Left kidney (tissue), 1 donor: ENCODE measurements at regions not wholly inside any gene's neighbourhood (a gene's known extent, or its start where the extent isn't known, plus 50 kb on each side); places are given as distances from the start of the nearest gene placed in this dataset.
"Not testable (repeated sequence)": the region's sequence is repeated elsewhere in the genome, so short reads cannot be mapped to it uniquely, and the experiment has no call there.

ENCODE experiments used
- DNase-seq: peaks from one replicate; pipeline ENCODE4 v3.0.0-alpha.2; 2013

- DNase-seq: no peak
Measured at GRCh38 chr2:122328816-122329215, 573.4 kb downstream of the TSN start.

DNA sequence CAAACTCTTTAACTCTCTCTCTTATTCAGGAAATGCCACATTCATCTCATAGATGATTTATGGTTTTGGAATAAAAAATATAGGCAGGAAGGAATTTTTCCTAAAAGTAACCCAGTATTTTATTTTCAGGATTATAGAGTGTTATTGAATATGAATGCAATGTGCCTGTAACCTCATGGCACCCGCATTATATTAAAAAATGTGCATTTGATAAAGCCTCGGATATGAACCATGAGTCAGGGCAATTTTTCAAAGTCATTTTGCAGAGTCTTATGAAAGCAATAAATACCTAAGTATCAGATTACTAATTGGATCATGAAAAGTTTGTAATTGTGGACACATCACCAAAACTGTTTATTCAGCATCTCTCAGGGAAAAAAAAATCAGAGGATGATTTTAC is 573.8 kb downstream of the TSN start:
- no peak for DNase-seq

DNA sequence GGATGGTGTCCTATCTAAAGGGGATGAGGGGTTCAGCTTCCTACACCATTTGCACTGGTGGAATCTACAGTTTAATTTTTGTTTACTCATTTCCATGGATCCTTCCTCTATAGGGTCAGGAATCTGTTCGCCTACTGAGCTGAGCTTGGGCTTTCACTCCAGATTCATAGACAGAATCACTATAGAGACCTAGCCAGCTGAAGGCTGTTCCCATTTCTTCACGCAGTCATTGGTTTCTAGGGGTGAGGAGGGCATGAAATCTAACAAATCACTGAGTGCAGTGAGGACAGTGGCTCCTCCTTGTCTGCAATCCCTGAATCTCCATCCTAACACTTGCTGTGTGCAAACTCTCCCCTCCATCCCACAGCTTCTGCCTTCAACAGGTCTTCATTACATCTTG is 578.5 kb downstream of the TSN start:
- DNase-seq: no peak

DNA sequence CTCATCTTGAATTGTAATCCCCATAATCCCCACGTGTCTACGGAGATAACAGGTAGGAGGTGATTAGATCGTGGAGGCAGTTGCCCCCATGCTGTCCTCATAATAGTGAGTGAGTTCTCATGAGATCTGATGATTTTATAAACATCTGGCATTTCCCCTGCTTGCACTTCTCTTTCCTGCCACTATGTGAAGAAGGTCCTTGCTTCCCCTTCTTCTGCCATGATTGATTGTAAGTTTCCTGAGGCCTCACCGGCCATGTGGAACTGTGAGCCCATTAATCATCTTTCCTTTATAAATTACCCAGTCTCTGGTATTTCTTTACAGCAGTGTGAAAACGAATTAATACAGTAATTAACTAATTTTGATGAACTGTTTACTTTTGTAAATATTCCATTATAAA is 582.5 kb downstream of the TSN start:
- DNase-seq: no peak

- no peak for DNase-seq
Measured at GRCh38 chr2:122340246-122340645, 584.8 kb downstream of the TSN start.

DNA sequence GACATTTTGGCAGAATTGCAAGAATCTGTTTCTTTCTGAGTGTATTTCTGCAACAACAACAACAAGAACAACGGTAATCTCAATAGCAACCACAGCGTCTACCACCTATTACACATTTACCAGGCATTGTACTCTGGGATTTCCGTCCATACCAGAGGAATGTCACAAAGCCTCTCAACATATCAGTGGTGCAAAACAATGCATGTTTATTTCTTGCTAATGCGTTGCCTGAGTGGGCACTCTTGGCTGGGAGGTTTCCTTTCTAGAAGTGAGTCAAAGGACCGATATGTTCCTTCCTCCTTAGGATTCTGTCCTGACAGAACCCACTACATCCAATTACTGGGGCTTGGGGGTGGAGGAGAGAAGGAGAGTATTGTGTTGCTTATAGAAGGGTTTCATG is 585.6 kb downstream of the TSN start:
- DNase-seq: no peak

DNA sequence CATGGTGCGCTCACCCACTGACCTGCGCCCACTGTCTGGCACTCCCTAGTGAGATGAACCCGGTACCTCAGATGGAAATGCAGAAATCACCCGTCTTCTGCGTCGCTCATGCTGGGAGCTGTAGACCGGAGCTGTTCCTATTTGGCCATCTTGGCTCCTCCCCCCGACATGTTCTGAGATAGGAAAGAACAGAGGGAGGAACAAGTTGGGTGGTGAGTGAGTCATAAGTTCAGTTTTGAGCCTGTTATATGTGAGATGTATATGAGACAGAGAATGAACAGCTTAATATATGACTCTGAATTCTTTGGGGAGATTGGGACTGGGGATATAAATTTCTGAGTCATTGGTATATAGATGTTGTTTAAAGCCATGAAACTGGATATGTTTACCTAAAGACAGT is 596.7 kb downstream of the TSN start:
- not testable (repeated sequence) for DNase-seq

GRCh38 chr2:122357998-122358397 is 602.5 kb downstream of the TSN start:
- no peak for DNase-seq

- DNase-seq: no peak
Measured at GRCh38 chr2:122358729-122359128, 603.3 kb downstream of the TSN start.

DNA sequence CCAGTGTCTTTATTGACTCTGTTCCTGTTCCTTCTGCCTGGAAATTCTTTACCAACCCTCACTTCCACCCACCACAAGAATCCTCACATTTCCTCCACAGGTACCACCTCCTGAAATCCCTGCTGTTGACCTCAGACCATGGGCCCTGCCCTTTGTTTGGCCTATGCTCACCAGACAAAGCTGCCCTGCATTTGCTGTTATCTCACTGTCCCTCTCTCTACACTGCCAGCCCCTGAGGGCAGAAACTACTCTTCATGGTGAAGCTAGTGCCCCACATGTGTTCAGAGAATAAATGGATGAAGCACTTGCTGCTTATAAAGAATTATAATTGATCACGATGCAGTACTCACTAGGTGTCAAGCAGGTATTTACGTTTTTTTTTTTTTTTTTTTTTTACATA is 608.4 kb downstream of the TSN start:
- no peak for DNase-seq

- no peak for DNase-seq
Measured at GRCh38 chr2:122366427-122366826, 611.0 kb downstream of the TSN start.

GRCh38 chr2:122366969-122367645 is 611.7 kb downstream of the TSN start:
- DNase-seq: no peak

DNA sequence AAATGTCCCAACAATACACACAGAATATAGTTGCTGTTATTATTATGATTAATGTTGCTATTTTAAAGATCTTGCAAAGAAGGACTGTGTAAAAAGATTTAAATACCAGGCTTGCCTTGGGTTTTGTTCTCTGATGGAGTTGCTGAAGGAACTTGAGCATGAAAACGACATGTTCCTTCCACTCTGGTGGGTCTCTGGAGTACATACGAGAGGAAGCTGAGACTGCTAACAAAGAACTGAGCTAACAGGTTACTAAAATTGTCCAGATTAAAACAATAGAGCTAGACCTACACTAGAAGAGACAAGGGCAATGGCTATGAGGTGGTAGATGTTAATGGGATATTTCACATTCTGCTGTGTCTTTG is 612.2 kb downstream of the TSN start:
- no peak for DNase-seq

- DNase-seq: no peak
Measured at GRCh38 chr2:122368576-122369243, 613.3 kb downstream of the TSN start.

DNA sequence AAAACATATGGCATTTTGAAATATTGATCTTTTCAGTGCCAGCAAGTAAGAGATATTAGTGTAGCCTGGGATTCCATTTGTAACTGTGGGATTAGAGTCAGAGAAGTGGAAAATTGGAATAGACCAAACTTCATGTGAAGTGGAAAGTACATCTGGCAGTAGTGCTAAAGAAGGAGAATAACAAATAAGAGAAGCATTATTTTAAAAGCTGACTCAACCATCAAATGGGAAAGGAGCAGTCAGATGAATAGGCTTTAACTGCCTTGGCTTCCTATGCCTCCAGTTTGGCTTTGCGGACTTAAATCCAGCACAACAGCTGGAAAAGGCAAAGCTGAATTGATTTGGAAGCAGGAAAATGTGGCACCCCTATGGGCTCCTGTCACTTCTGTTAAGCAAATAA is 623.1 kb downstream of the TSN start:
- DNase-seq: no peak

DNA sequence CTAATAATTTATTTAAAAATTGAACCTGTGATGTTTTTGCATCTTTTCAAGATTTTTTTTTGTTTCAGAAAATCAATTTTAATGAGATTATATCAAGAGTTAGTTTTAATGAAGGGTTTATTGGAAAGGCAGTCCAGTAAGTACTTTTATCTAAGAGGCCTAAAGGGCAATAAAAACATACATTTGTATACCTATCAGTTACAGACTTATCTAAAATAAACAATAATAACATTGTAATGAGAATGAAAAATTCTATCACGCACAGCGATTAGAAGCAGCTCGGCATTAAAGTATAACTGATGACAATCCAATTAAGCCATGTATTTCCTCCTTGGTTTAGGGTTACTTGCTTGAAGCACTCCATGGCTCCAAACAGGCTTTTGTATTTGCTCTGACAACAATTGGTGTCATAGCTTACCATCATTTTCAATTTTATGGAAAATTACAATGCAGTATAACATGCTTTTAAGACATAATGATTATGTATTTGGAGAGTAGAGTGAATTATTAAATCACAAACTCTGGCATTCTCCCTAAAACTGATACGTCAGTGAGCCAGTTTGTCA is 629.4 kb downstream of the TSN start:
- no peak for DNase-seq

DNA sequence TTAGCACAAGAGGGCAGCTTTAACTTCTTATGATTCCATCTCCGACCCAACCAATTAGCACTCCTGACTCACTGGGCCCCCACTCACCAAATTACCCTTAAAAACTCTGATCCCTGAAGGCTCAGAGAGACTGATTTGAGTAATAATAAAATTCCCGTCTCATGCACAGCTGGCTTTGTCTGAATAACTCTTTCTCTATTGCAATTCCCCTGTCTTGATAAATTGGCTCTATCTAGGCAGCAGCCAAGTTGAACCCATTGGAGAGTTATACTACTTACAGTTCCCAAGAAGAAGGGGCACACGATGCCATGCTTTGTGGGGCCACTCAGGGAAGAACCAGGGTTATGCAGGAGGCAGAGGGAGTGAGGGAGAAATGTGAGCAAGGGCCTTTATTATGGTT is 632.8 kb downstream of the TSN start:
- DNase-seq: no peak

DNA sequence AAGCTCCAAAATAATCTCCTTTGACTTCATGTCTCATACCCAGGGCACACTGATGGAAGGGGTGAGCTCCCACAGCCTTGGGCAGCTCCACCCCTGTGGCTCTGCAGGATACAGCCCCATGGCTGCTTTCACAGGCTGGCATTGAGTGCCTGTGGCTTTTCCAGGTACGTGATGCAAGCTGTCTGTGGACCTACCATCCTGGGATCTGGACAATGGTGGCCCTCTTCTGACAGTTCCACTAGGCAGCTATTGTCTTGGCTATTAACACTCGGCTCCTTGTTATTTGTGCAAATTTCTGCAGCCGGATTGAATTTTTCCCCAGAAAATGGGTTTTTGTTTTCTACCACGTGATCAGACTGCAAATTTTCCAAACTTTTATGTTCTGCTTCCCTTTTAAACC is 634.2 kb downstream of the TSN start:
- no peak for DNase-seq

- DNase-seq: no peak
Measured at GRCh38 chr2:122390406-122390805, 635.0 kb downstream of the TSN start.

- no peak for DNase-seq
Measured at GRCh38 chr2:122391726-122392125, 636.3 kb downstream of the TSN start.

DNA sequence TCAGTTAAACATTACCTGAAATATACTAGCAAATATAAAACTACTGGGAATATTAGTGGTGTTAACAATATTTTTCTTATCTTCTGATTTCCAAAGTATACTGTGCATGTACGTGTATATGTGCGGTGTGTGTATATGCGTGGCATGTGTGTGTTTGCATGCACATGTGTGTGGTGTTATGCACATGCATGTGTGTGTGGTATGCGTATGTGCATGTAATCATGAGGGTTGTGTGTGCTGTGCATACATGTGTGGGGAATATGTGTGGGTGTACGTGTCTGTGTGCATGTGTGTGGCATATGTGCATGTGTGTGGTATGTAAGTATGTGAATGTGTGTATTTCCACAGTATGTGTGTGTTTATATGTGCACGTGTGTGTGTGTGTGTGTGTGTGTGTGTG is 640.2 kb downstream of the TSN start:
- no peak for DNase-seq

DNA sequence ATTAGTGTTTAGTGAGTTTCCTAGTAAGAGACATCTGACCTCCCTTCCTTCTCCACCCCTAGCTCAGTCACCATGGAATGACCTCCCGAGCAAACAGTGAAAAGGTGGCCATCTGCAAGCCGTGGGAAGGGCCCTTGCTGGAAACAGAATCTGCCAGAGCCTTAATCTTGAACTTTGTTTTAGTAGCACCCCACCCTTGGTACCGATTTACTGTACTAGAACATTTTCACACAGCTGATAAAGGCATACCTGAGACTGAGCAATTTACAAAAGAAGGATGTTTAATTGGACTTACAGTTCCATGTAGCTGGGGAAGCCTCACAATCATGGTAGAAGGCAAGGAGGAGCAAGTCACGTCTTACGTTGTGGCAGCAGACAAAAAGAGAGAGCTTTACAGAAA is 655.8 kb downstream of the TSN start:
- DNase-seq: no peak

DNA sequence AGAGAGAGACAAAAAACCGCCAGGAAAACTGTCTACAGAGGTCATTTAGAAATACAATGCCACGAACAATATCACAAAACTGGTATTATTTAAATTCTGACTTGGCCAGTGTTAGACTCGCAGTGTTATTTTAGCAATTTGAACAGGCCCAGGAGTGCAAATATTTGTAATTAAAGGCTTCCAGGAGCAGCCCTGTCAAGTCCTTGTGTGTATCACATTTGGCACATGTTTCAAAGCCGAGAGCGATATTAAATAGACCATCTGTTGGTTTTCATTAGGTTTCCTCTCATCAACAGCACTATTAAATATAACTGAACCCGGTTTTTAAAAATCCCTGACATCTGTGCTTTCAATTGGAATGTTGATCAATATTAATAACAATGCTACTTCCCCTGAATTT is 656.9 kb downstream of the TSN start:
- no peak for DNase-seq

DNA sequence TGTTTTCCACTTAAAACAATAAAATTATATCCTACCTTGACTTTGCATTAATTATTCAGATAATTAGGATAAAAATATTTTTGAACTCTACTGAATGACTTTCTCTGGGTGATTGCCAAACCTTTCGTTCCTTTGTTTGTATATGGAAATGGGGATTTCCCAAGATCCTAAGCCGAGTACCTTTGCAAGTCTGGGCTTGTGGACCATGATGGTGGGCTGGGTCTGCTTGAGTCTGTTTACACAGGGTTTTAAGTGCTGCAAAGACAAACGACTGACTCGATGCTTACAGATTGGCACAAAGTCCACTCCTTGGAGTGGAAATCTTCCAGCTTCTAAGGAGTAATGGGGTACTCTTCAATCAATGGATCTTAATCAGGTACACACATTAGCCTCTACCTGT is 659.5 kb downstream of the TSN start:
- DNase-seq: no peak
